GM12865 (cell line): ENCODE measurements at regions not wholly inside any gene's neighbourhood (a gene's known extent, or its start where the extent isn't known, plus 50 kb on each side); places are given as distances from the start of the nearest gene placed in this dataset.
A peak's percentile ranks its signal among the peaks of the same experiment; 100 is the strongest.

Experiments used
- DNase-seq: peaks from one replicate; pipeline ENCODE4 v3.0.0; 2010; ENCODE audit warnings: low read depth
- H3K4me3 ChIP-seq: 2 replicates; pipeline ENCODE4 v1.5.1; 2011; ENCODE audit warnings: mild to moderate bottlenecking, low read depth, low read length, control low read depth
- CTCF ChIP-seq: IDR thresholded peaks from 2 replicates; pipeline ENCODE4 v1.5.1; 2011; ENCODE audit warnings: low read length, control low read depth, low read depth, inconsistent platforms; ENCODE audit not compliant: insufficient read depth; ENCODE audit errors: missing control alignments

GRCh38 chr10:6781133-6781770 lies 201.2 kb upstream of the PRKCQ start:
- no peak for TF ChIP-seq CTCF
- peak overlapping the region; percentile 27 for H3K4me3 ChIP-seq
- peak; percentile 33 for DNase-seq

GRCh38 chr10:6780008-6780677 lies 200.1 kb upstream of the PRKCQ start:
- H3K4me3 ChIP-seq = no peak overlapping the region
- DNase-seq = peak; percentile 32
- no peak for TF ChIP-seq CTCF

GRCh38 chr10:6778992-6779701 lies 199.1 kb upstream of the PRKCQ start:
- DNase-seq = no peak

GRCh38 chr10:6776170-6776569 lies 196.1 kb upstream of the PRKCQ start:
- no peak for TF ChIP-seq CTCF

More at GRCh38 chr10:6778992-6779701, 199.1 kb upstream of the PRKCQ start:
- no peak overlapping the region for H3K4me3 ChIP-seq
- TF ChIP-seq CTCF = no peak

GRCh38 chr10:6774406-6774805 lies 194.3 kb upstream of the PRKCQ start:
- no peak for TF ChIP-seq CTCF
- no peak for DNase-seq
- no peak overlapping the region for H3K4me3 ChIP-seq

More at GRCh38 chr10:6776170-6776569, 196.1 kb upstream of the PRKCQ start:
- no peak overlapping the region for H3K4me3 ChIP-seq
- no peak for DNase-seq

GRCh38 chr10:6771331-6771730 lies 191.3 kb upstream of the PRKCQ start:
- no peak overlapping the region for H3K4me3 ChIP-seq
- no peak for DNase-seq
- no peak for TF ChIP-seq CTCF
